Parathyroid adenoma (tissue), 2 donors: ENCODE measurements at regions not wholly inside any gene's neighbourhood (a gene's known extent, or its start where the extent isn't known, plus 50 kb on each side); places are given as distances from the start of the nearest gene placed in this dataset.

ENCODE experiments used
- H2AFZ ChIP-seq: fragments of 300-600 bp; sonication (generic); one replicate; pipeline ENCODE4 v1.7.0; 2017; ENCODE audit warnings: antibody characterized with exemption, mild to moderate bottlenecking
- H3K27ac ChIP-seq: fragments of 300-600 bp; sonication (generic); one replicate; pipeline ENCODE4 v1.7.0; 2017
- H3K27me3 ChIP-seq: fragments of 300-600 bp; sonication (generic); one replicate; pipeline ENCODE4 v1.7.0; 2017; ENCODE audit warnings: low read length; ENCODE audit not compliant: control insufficient read depth, insufficient read depth
- H3K36me3 ChIP-seq: fragments of 300-600 bp; sonication (generic); one replicate; pipeline ENCODE4 v1.7.0; 2017; ENCODE audit warnings: low read length; ENCODE audit not compliant: control insufficient read depth, insufficient read depth
- H3K4me1 ChIP-seq: fragments of 300-600 bp; sonication (generic); one replicate; pipeline ENCODE4 v1.7.0; 2017; ENCODE audit warnings: control low read depth
- H3K4me2 ChIP-seq: fragments of 300-600 bp; sonication (generic); one replicate; pipeline ENCODE4 v1.7.0; 2017; ENCODE audit warnings: low read length
- H3K4me3 ChIP-seq: fragments of 300-600 bp; sonication (generic); one replicate; pipeline ENCODE4 v1.7.0; 2017; ENCODE audit warnings: low read depth, low read length
- H3K79me2 ChIP-seq: fragments of 300-600 bp; sonication (generic); one replicate; pipeline ENCODE4 v1.7.0; 2017; ENCODE audit warnings: control low read depth
- H3K9ac ChIP-seq: fragments of 300-600 bp; sonication (generic); one replicate; pipeline ENCODE4 v1.7.0; 2017; ENCODE audit warnings: mild to moderate bottlenecking
- H3K9me3 ChIP-seq: fragments of 300-600 bp; sonication (generic); one replicate; pipeline ENCODE4 v1.7.0; 2017; ENCODE audit warnings: low read length; ENCODE audit not compliant: control insufficient read depth
- CTCF ChIP-seq: fragments of 300-600 bp; sonication (generic); IDR thresholded peaks from one replicate; pipeline ENCODE4 v1.7.0; 2017; ENCODE audit warnings: antibody characterized with exemption, mild to moderate bottlenecking
- donor health status: primary hyperparathyroidism.

- no peak overlapping the region for H2AFZ ChIP-seq
- H3K4me2 ChIP-seq: no peak overlapping the region
- H3K27me3 ChIP-seq: no peaks in the 10 kb centered on the region
- no peak for TF ChIP-seq CTCF
- H3K9me3 ChIP-seq: no peaks in the 10 kb centered on the region
- H3K79me2 ChIP-seq: no peaks in the 10 kb centered on the region
- no peak overlapping the region for H3K9ac ChIP-seq
- H3K4me3 ChIP-seq: no peak overlapping the region
- no peaks in the 10 kb centered on the region for H3K4me1 ChIP-seq
- H3K36me3 ChIP-seq: peaks cover 2% of the 10 kb centered on the region
- no peak overlapping the region for H3K27ac ChIP-seq
Measured at GRCh38 chr1:195933835-195934234, 674.4 kb downstream of the KCNT2 start.

DNA sequence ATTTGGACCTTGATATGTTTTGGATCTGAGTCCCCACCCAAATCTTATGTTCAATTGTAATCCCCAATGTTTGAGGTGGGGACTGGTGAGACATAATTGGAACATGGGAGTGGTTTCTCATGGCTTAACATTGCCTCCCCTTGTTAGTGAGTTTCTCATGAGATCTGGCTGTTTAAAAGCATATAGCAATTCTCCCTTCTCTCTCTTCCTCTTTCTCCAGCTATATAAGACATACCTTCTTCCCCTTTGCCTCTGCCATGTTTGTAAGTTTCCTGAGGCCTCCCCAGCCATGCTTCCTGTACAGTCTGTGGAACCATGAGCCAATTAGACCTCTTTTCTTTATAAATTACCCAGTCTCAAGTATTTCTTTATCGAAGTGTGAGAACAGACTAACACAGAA, 692.4 kb downstream of the KCNT2 start:
- Histone ChIP-seq H3K27ac (no peak overlapping the region), H3K4me3 (no peak overlapping the region), H3K4me1 (no peaks in the 10 kb centered on the region), H3K36me3 (no peaks in the 10 kb centered on the region), H3K9me3 (no peaks in the 10 kb centered on the region), H2AFZ (no peak overlapping the region), H3K27me3 (no peaks in the 10 kb centered on the region), H3K9ac (no peak overlapping the region), H3K4me2 (no peak overlapping the region), H3K79me2 (no peaks in the 10 kb centered on the region)
- TF ChIP-seq CTCF: no peak

DNA sequence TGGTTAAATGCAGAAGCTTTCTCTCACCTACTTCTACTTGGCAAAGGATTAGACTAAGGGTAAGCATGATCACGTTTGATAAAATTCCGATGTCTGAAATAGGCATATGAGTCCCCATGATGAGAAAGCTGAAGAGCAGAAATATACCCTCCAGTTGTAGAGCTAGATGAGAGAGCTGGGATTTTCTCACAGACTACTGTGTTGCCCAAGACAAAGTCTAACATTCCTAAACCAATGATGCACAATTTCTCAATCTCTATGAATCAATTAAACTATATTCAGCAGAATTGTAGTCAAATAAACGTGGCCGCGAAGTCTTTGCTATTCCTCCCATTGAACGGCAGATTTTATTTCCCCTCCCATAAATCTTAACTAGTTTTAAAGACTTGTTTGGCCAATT, 699.2 kb downstream of the KCNT2 start:
- H3K79me2 ChIP-seq: no peaks in the 10 kb centered on the region
- H3K4me3 ChIP-seq: no peak overlapping the region
- no peaks in the 10 kb centered on the region for H3K36me3 ChIP-seq
- H3K27ac ChIP-seq: no peak overlapping the region
- no peak overlapping the region for H3K9ac ChIP-seq
- TF ChIP-seq CTCF: no peak
- H3K27me3 ChIP-seq: no peaks in the 10 kb centered on the region
- H3K4me2 ChIP-seq: no peak overlapping the region
- no peaks in the 10 kb centered on the region for H3K4me1 ChIP-seq
- no peaks in the 10 kb centered on the region for H3K9me3 ChIP-seq
- no peak overlapping the region for H2AFZ ChIP-seq

DNA sequence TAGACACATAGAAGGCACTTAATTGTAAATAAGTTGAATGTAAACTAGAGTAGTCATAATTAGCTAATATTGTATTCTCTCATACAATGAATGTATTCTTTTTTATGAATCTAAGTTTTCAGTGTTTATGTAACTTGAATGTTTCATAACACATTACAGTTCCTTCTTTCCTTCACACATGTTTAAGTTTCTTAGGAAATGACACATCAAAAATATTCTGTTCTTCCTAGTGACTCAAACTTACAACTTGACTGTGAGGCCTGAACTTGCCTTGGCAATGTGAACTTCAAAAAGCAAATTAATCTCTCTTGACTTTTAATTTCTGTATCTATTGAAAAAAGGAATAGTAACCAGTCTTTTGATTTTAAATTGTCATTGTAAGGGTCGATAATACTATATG, 700.1 kb downstream of the KCNT2 start:
- Histone ChIP-seq H3K79me2 (no peaks in the 10 kb centered on the region), H2AFZ (no peak overlapping the region), H3K4me3 (no peak overlapping the region), H3K9me3 (no peaks in the 10 kb centered on the region), H3K9ac (no peak overlapping the region), H3K27ac (no peak overlapping the region), H3K4me1 (no peaks in the 10 kb centered on the region), H3K36me3 (no peaks in the 10 kb centered on the region), H3K4me2 (no peak overlapping the region), H3K27me3 (no peaks in the 10 kb centered on the region)
- TF ChIP-seq CTCF: no peak

GRCh38 chr1:195903203-195903602, 705.0 kb downstream of the KCNT2 start:
- no peak overlapping the region for H3K9ac ChIP-seq
- no peaks in the 10 kb centered on the region for H3K79me2 ChIP-seq
- no peak overlapping the region for H3K4me2 ChIP-seq
- H3K27me3 ChIP-seq: no peaks in the 10 kb centered on the region
- no peaks in the 10 kb centered on the region for H3K9me3 ChIP-seq
- H3K36me3 ChIP-seq: no peaks in the 10 kb centered on the region
- H3K4me3 ChIP-seq: no peak overlapping the region
- no peaks in the 10 kb centered on the region for H3K4me1 ChIP-seq
- no peak for TF ChIP-seq CTCF
- no peak overlapping the region for H3K27ac ChIP-seq
- no peak overlapping the region for H2AFZ ChIP-seq
